ENCODE measurements at regions not wholly inside any gene's neighbourhood (a gene's known extent, or its start where the extent isn't known, plus 50 kb on each side); places are given as distances from the start of the nearest gene placed in this dataset.

DNA sequence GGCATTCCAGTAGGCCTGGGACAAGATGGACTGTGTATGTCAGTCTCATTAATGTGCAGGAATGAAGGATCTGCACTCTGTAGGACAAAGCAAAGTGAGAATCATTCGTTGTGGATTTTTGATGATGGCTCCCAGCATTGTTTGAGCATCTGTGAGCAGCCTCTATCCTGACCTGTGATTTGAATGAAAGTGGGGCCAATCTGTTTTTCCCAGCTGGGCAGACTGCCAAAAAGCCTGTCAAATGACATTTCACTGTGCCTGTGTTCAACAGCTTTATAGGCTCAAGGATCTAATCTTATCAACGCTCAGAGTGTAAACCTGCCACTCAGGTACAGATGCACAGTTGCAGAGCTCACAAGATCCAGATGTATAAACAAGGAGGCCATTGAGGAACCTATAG lies 86.7 kb upstream of the SYNDIG1 start:
- TF ChIP-seq, protein P1, sequence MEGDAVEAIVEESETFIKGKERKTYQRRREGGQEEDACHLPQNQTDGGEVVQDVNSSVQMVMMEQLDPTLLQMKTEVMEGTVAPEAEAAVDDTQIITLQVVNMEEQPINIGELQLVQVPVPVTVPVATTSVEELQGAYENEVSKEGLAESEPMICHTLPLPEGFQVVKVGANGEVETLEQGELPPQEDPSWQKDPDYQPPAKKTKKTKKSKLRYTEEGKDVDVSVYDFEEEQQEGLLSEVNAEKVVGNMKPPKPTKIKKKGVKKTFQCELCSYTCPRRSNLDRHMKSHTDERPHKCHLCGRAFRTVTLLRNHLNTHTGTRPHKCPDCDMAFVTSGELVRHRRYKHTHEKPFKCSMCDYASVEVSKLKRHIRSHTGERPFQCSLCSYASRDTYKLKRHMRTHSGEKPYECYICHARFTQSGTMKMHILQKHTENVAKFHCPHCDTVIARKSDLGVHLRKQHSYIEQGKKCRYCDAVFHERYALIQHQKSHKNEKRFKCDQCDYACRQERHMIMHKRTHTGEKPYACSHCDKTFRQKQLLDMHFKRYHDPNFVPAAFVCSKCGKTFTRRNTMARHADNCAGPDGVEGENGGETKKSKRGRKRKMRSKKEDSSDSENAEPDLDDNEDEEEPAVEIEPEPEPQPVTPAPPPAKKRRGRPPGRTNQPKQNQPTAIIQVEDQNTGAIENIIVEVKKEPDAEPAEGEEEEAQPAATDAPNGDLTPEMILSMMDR (IDR thresholded peaks at IDR 0.05; ENCODE audit: low read depth, low read length, missing input control) = no peak
- TF ChIP-seq TAF1 (conservative IDR thresholded peaks at IDR 0.05) (no peak), RAD21 (IDR thresholded peaks at IDR 0.05) (no peak)
- TF ChIP-seq, protein P2, sequence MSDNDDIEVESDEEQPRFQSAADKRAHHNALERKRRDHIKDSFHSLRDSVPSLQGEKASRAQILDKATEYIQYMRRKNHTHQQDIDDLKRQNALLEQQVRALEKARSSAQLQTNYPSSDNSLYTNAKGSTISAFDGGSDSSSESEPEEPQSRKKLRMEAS (IDR thresholded peaks at IDR 0.05) = no peak
